D721Med (cell line): ENCODE measurements at regions not wholly inside any gene's neighbourhood (a gene's known extent, or its start where the extent isn't known, plus 50 kb on each side); places are given as distances from the start of the nearest gene placed in this dataset.

Source experiments
- DNase-seq: peaks from one replicate; pipeline ENCODE4 v3.0.0; 2011; ENCODE audit warnings: low spot score; ENCODE audit not compliant: insufficient read length
- FAIRE-seq: peaks from 2 replicates; lab custom pipeline; 2011; peaks lifted over from hg19 to GRCh38; lab: Jason Lieb, UNC
- CTCF ChIP-seq: IDR thresholded peaks from 2 replicates; pipeline ENCODE4 v1.5.1; 2012; ENCODE audit warnings: mild to moderate bottlenecking, control low read depth; ENCODE audit not compliant: insufficient read depth; ENCODE audit errors: missing control alignments

GRCh38 chr10:33552290-33552689 lies 217.8 kb upstream of the NRP1 start:
- no peak for FAIRE-seq
- TF ChIP-seq CTCF = no peak
- DNase-seq = no peak

GRCh38 chr10:33550811-33551210 lies 216.3 kb upstream of the NRP1 start:
- TF ChIP-seq CTCF = no peak
- no peak for DNase-seq
- no peak for FAIRE-seq

GRCh38 chr10:33547976-33548375 lies 213.5 kb upstream of the NRP1 start:
- no peak for TF ChIP-seq CTCF
- DNase-seq (no peak), FAIRE-seq (no peak)

GRCh38 chr10:33546031-33546430 lies 211.6 kb upstream of the NRP1 start:
- TF ChIP-seq CTCF = no peak
- DNase-seq (no peak), FAIRE-seq (no peak)

GRCh38 chr10:33542752-33543505 lies 208.5 kb upstream of the NRP1 start:
- DNase-seq (no peak), FAIRE-seq (no peak)
- TF ChIP-seq CTCF = no peak

- no peak for DNase-seq
- FAIRE-seq = no peak
- no peak for TF ChIP-seq CTCF
Observed at GRCh38 chr10:33539116-33539515, 204.6 kb upstream of the NRP1 start.

DNA sequence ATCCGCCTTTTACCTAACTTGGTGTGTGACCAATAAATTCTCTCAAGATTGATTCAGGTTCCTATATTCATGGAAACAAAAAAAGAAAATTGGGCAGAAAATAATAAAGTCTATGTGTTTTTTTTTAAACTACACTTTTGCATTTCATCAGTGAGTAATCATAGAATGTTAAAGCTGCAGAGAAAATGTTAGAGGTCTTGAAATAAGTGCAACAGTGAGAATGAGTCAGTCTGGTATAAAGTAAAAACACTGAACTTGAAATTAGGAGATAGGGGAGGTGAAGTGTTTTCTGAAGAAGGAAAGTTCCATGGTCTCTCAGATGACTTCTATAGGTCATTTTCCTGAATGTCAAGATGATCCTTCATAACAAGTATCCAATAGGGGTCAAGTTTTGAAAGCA lies 202.6 kb upstream of the NRP1 start:
- no peak for DNase-seq
- no peak for TF ChIP-seq CTCF
- FAIRE-seq = no peak
